H9 (cell line): ENCODE measurements at regions not wholly inside any gene's neighbourhood (a gene's known extent, or its start where the extent isn't known, plus 50 kb on each side); places are given as distances from the start of the nearest gene placed in this dataset.

Experiments
- DNase-seq: peaks from one replicate; pipeline ENCODE4 v3.0.0-alpha.2; 2017
- H2AFZ ChIP-seq: one replicate; pipeline ENCODE4 v1.6.1; 2013; ENCODE audit warnings: mild to moderate bottlenecking, low read length, control low read depth, moderate library complexity
- H2AK5ac ChIP-seq: 2 replicates; pipeline ENCODE4 v1.6.1; 2013; ENCODE audit warnings: low read length, control low read depth, mixed read lengths; ENCODE audit not compliant: insufficient read length
- H2BK120ac ChIP-seq: one replicate; pipeline ENCODE4 v1.6.1; 2013; ENCODE audit warnings: low read depth, mild to moderate bottlenecking, low read length, control low read depth, inconsistent platforms; ENCODE audit not compliant: poor library complexity, severe bottlenecking
- H2BK12ac ChIP-seq: 2 replicates; pipeline ENCODE4 v1.6.1; 2013; ENCODE audit warnings: low read length, control low read depth, mixed read lengths, low read depth; ENCODE audit not compliant: insufficient read length
- H2BK15ac ChIP-seq: 2 replicates; pipeline ENCODE4 v1.6.1; 2013; ENCODE audit warnings: low read depth, low read length, control low read depth
- H2BK20ac ChIP-seq: one replicate; pipeline ENCODE4 v1.6.1; 2013; ENCODE audit warnings: low read depth, mild to moderate bottlenecking, low read length, control low read depth, inconsistent platforms; ENCODE audit not compliant: poor library complexity, severe bottlenecking
- H2BK5ac ChIP-seq: 2 replicates; pipeline ENCODE4 v1.6.1; 2013; ENCODE audit warnings: low read length, control low read depth, mixed read lengths; ENCODE audit not compliant: insufficient read length
- H3K14ac ChIP-seq: 2 replicates; pipeline ENCODE4 v1.6.1; 2013; ENCODE audit warnings: low read length, control low read depth; ENCODE audit not compliant: insufficient read depth
- H3K18ac ChIP-seq: 2 replicates; pipeline ENCODE4 v1.6.1; 2013; ENCODE audit warnings: low read depth, mild to moderate bottlenecking, mixed read lengths, low read length, control low read depth; ENCODE audit not compliant: insufficient read length
- H3K23ac ChIP-seq: 2 replicates; pipeline ENCODE4 v1.6.1; 2013; ENCODE audit warnings: low read length, control low read depth, mixed read lengths, low read depth; ENCODE audit not compliant: insufficient read length
- H3K23me2 ChIP-seq: 2 replicates; pipeline ENCODE4 v1.6.1; 2013; ENCODE audit warnings: low read depth, mild to moderate bottlenecking, mixed read lengths, low read length, control low read depth; ENCODE audit not compliant: insufficient read length, poor library complexity, severe bottlenecking
- H3K27ac ChIP-seq: 2 replicates; pipeline ENCODE4 v1.5.1; 2013; ENCODE audit warnings: low read length, control low read depth, mixed read lengths, low read depth; ENCODE audit not compliant: insufficient read length
- H3K27me3 ChIP-seq: 2 replicates; pipeline ENCODE4 v1.6.1; 2013; ENCODE audit warnings: low read length, control low read depth, inconsistent platforms; ENCODE audit not compliant: insufficient read depth
- H3K4ac ChIP-seq: 2 replicates; pipeline ENCODE4 v1.6.1; 2013; ENCODE audit warnings: low read depth, mild to moderate bottlenecking, control low read depth, inconsistent platforms, low read length, moderate library complexity
- H3K4me1 ChIP-seq: 2 replicates; pipeline ENCODE4 v1.6.1; 2013; ENCODE audit warnings: low read length, control low read depth, inconsistent platforms; ENCODE audit not compliant: insufficient read depth
- H3K4me2 ChIP-seq: 2 replicates; pipeline ENCODE4 v1.6.1; 2013; ENCODE audit warnings: low read length, control low read depth, mixed read lengths; ENCODE audit not compliant: insufficient read length, insufficient read depth
- H3K56ac ChIP-seq: 2 replicates; pipeline ENCODE4 v1.6.1; 2013; ENCODE audit warnings: low read depth, mild to moderate bottlenecking, mixed read lengths, low read length, control low read depth; ENCODE audit not compliant: insufficient read length
- H3K79me1 ChIP-seq: 2 replicates; pipeline ENCODE4 v1.6.1; 2013; ENCODE audit warnings: low read depth, mild to moderate bottlenecking, moderate library complexity, low read length, control low read depth, inconsistent platforms; ENCODE audit not compliant: insufficient read depth, poor library complexity, severe bottlenecking
- H3K79me2 ChIP-seq: 2 replicates; pipeline ENCODE4 v1.6.1; 2013; ENCODE audit warnings: low read length, control low read depth, inconsistent platforms; ENCODE audit not compliant: insufficient read depth
- H3K9ac ChIP-seq: 2 replicates; pipeline ENCODE4 v1.6.1; 2013; ENCODE audit warnings: low read length, control low read depth, mixed read lengths; ENCODE audit not compliant: insufficient read length; ENCODE audit errors: extremely low read depth
- H3K9me3 ChIP-seq: one replicate; pipeline ENCODE4 v1.6.1; 2013; ENCODE audit warnings: low read depth, low read length, inconsistent platforms; ENCODE audit not compliant: control insufficient read depth
- H3T11ph ChIP-seq: one replicate; pipeline ENCODE4 v1.6.1; 2013; ENCODE audit warnings: mild to moderate bottlenecking, low read length, control low read depth, inconsistent platforms
- H4K20me1 ChIP-seq: one replicate; pipeline ENCODE4 v1.6.1; 2013; ENCODE audit not compliant: control insufficient read depth, insufficient read length, insufficient read depth
- H4K5ac ChIP-seq: 2 replicates; pipeline ENCODE4 v1.6.1; 2013; ENCODE audit warnings: low read depth, mild to moderate bottlenecking, mixed read lengths, low read length, control low read depth; ENCODE audit not compliant: insufficient read length
- H4K8ac ChIP-seq: replicated peaks from 2 replicates; pipeline ENCODE4 v1.6.1; 2013; ENCODE audit warnings: low read length, control low read depth, mixed read lengths, low read depth; ENCODE audit not compliant: insufficient read length
- H4K91ac ChIP-seq: 2 replicates; pipeline ENCODE4 v1.6.1; 2013; ENCODE audit warnings: low read depth, mild to moderate bottlenecking, moderate library complexity, mixed read lengths, low read length, control low read depth; ENCODE audit not compliant: insufficient read length
- H3K27ac Mint-ChIP-seq, 3 experiments: 2 replicates in 2 of 3; 3 replicates in 1 of 3; pipeline ENCODE4 v1.8.0; 2020 to 2021; ENCODE audit warnings: mixed read lengths in 3 of 3, mild to moderate bottlenecking in 1 of 3, moderate library complexity in 1 of 3
- H3K27me3 Mint-ChIP-seq: 2 replicates; pipeline ENCODE4 v1.8.0; 2021; ENCODE audit warnings: low read depth, mild to moderate bottlenecking, moderate library complexity, mixed read lengths
- H3K36me3 Mint-ChIP-seq, 3 experiments: 2 replicates in 2 of 3; 3 replicates in 1 of 3; pipeline ENCODE4 v1.8.0; 2020 to 2021; ENCODE audit warnings: low read depth in 3 of 3, mixed read lengths in 3 of 3; ENCODE audit not compliant: insufficient read depth in 1 of 3
- H3K4me1 Mint-ChIP-seq, 2 experiments: 2 replicates each; pipeline ENCODE4 v1.8.0; 2020; ENCODE audit warnings: mixed read lengths in 2 of 2
- H3K4me3 Mint-ChIP-seq, 2 experiments: 2 replicates in 1 of 2; 3 replicates in 1 of 2; pipeline ENCODE4 v1.8.0; 2020 to 2021; ENCODE audit warnings: mild to moderate bottlenecking in 2 of 2, mixed read lengths in 2 of 2, moderate library complexity in 1 of 2
- H3K9me3 Mint-ChIP-seq, 2 experiments: 2 replicates in 1 of 2; 3 replicates in 1 of 2; pipeline ENCODE4 v1.8.0; 2020; ENCODE audit warnings: mild to moderate bottlenecking in 2 of 2, mixed read lengths in 2 of 2, moderate library complexity in 1 of 2
- CTCF ChIP-seq: fragments of 200-600 bp; sonication (generic); conservative IDR thresholded peaks from 3 replicates; pipeline ENCODE4 v1.8.0; 2021; ENCODE audit warnings: antibody characterized with exemption, mild to moderate bottlenecking
- WGBS: extraction: QIAGEN DNeasy Blood & Tissue Kit; methylation state at CpG from one replicate; pipeline ENCODE4 v1.1.7; 2013; ENCODE audit warnings: missing lambda C conversion rate, low lambda C conversion rate, mixed read lengths; ENCODE audit not compliant: insufficient read length; ENCODE audit errors: extremely low coverage; 5-methylcytosine and 5-hydroxymethylcytosine counted together

GRCh38 chr2:15825276-15825980 is 114.9 kb upstream of the MYCN start:
- Histone ChIP-seq H3K56ac (no peak overlapping the region), H2BK15ac (no peak overlapping the region), H3K79me2 (no peaks in the 10 kb centered on the region), H4K20me1 (no peaks in the 10 kb centered on the region), H3K4me1 (no peaks in the 10 kb centered on the region; the same call in 1 of the 2 replicates), H3K9ac (no peak overlapping the region), H3K4me2 (no peak overlapping the region), H3K4ac (no peak overlapping the region), H4K5ac (no peak overlapping the region), H2AFZ (no peak overlapping the region), H4K91ac (no peak overlapping the region), H3K27ac (no peak overlapping the region), H3K18ac (no peak overlapping the region), H2BK20ac (no peak overlapping the region), H3T11ph (no peak overlapping the region), H2BK5ac (no peak overlapping the region), H2BK120ac (no peak overlapping the region), H3K14ac (no peak overlapping the region; the same call in 1 of the 2 replicates), H3K79me1 (no peaks in the 10 kb centered on the region), H3K23ac (no peak overlapping the region), H3K9me3 (no peaks in the 10 kb centered on the region), H3K23me2 (no peaks in the 10 kb centered on the region), H2AK5ac (no peak overlapping the region), H4K8ac (no peak overlapping the region), H2BK12ac (no peak overlapping the region), H3K27me3 (no peaks in the 10 kb centered on the region)
- no peak for TF ChIP-seq CTCF
- no peaks in the 10 kb centered on the region; a peak in 1 of 5 replicates for H3K9me3 Mint-ChIP-seq
- no peak for DNase-seq
- WGBS: no CpG with 5 or more reads among the region's 13 CpGs
- no peaks in the 10 kb centered on the region for H3K36me3 Mint-ChIP-seq
- H3K27ac Mint-ChIP-seq: peak overlapping the region in 1 of 3 experiments; percentile 49; a peak in 3 of 7 replicates
- H3K4me3 Mint-ChIP-seq: peak overlapping the region in 1 of 2 experiments; percentile 16; a peak in 1 of 5 replicates
- H3K4me1 Mint-ChIP-seq: peaks cover 15 to 16% of the 10 kb centered on the region in 2 experiments
- no peaks in the 10 kb centered on the region; the same call in 1 of the 2 replicates for H3K27me3 Mint-ChIP-seq
